ENCODE measurements at regions not wholly inside any gene's neighbourhood (a gene's known extent, or its start where the extent isn't known, plus 50 kb on each side); places are given as distances from the start of the nearest gene placed in this dataset.

DNA sequence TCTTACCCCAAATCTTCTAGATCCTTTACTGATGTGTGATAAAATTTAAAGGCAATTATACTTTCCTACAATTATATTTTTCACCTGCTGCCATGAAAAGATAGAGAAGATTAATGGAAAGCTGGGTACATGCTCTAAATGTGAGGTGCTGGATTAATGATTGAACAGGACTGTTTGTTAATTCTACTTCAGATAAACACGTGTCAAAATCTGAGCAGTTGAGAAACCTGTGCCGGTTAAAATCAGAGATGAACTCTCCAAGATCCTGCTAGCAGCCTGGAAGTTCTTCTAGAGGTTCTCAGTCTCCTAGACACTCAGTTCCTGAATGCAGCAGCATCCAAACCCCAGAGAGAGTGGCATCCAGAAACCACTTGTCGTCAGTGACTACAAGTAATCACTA lies 69.2 kb downstream of the INHBA start:
- no peak for DNase-seq (ENCODE audit: low read depth)

GRCh38 chr7:41630741-41631140 lies 72.1 kb downstream of the INHBA start:
- no peak for DNase-seq (ENCODE audit: low read depth)

GRCh38 chr7:41629711-41630111 lies 73.2 kb downstream of the INHBA start:
- DNase-seq (ENCODE audit: low read depth) = no peak

DNA sequence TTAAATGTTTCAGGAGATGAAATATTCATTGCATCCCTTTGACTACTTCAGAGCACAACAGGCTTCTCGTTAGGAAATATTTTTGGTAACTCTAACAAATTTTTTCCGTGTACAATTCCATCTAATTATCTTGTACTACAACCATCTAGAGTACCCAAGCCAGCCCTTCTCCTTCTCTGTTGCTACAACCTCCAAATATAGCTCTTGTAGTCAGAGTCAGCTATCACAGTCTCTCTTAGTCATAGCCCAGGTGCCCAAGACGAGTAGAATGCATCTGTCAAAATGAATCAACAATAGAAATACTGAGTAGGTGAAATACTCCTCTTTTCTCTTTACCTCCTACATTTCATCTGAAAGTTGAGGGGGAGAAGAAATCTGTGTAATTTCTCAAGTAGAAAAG lies 74.0 kb downstream of the INHBA start:
- DNase-seq (ENCODE audit: low read depth) = peak; percentile 32

DNA sequence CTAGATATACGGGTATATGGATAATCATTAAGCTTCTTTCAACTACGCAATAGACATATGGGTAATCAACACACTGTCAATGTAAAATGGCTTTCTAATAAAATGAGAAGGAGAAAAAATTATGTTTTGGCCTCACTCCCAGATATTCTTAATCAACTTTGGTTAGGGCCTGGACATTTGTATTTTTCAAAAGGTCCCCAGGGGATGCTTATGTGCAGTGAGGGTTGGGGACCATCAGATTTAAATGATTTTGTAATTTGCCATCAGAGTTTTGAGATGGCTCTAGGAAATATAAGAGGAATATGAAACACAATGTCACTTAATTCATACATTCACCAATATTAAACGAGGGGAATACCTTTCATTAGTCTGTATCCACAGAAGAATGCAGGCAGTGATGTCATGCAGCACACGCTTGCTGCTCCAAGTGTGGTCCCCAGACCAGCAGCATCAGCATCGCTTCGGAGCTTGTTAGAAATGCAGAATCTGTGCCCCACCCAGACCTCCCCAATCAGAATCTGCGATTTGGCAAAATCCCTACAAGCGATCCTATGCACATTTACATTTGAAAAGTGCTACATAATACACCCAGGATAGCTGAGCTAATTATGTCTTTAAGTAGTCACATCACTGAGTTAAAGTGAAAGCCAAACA lies 75.1 kb downstream of the INHBA start:
- no peak for DNase-seq (ENCODE audit: low read depth)

- DNase-seq (ENCODE audit: low read depth) = no peak
Observed at GRCh38 chr7:41624818-41625217, 78.1 kb downstream of the INHBA start.

- no peak for DNase-seq (ENCODE audit: low read depth)
Observed at GRCh38 chr7:41621953-41622831, 80.7 kb downstream of the INHBA start.

GRCh38 chr7:41617987-41618386 lies 84.9 kb downstream of the INHBA start:
- no peak for DNase-seq (ENCODE audit: low read depth)

DNA sequence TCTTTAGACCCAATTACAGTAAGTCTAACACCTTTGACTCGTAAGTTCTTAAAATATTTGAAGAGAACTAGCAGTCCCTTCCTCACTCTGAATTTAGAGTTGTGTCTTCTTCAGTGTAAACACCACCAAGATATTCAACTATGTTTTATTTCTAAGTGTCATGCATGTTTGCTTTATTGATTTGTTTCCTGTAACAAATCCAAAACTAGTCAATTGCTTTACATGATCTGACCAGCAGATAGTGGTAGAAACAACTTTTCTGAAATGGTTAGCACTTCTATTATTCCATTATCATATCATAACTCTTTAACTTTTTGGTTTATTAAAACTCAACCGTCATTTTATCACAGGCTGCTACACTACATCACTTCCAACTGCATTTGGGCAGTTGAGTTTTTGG lies 90.1 kb downstream of the INHBA start:
- DNase-seq (ENCODE audit: low read depth) = no peak

- DNase-seq (ENCODE audit: low read depth) = no peak
Observed at GRCh38 chr7:41612386-41612785, 90.5 kb downstream of the INHBA start.

DNA sequence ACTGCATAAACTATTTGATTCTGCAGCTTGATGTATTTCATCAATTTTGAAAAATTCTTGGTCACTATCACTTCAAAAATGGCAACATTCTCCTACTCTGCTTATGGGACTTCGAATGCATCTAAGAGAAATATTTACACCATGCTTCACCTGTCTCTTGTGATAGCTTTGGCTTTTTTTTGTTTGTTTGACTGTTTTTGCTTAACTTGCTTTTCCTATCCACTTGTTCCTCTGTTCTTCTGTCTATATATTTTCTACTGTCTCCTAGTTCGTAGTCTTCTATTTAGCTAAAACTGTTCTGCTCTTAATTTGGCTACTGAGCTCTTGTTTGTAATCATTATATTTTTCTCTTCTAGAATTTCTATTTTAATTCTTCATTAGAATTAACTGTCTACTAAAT lies 94.4 kb downstream of the INHBA start:
- no peak for DNase-seq (ENCODE audit: low read depth)

DNA sequence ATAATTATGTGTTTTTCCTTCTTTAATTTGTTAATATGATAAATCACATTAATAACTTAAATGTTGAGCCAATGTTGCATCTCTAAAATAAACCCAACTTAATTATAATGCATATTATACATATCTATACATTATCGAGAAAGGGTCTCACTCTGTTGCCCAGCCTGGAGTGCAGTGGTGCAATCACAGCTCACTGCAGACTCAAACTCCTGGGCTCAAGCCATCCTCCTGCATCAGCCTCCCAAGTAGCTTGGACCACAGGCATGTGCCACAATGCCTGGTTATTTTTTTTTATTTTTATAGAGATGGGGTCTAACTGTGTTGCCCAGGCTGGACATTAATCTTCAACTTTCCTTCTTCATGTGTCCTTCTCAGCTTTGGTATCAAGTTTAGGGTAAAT lies 98.9 kb downstream of the INHBA start:
- DNase-seq (ENCODE audit: low read depth) = no peak

DNA sequence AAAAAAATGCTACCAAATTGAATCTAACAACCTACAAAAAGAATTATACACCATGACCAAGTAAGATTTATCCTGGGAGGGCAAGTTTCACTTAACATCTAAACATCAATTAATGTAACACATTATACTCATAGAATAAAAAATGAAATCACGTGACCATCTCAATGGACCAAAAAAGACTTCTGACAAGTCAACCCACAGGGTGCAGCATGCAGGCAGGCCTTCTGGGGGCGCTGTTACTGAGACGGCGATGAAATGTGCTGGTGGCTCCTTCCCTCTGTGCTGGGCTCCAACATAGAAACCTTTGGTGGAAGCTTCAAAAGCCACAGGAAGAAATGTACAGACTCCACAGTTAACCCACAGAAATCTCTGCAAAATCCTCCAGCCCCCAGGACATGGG lies 103.1 kb downstream of the INHBA start:
- no peak for DNase-seq (ENCODE audit: low read depth)

GRCh38 chr7:41592794-41593193 lies 110.1 kb downstream of the INHBA start:
- no peak for DNase-seq (ENCODE audit: low read depth)

DNA sequence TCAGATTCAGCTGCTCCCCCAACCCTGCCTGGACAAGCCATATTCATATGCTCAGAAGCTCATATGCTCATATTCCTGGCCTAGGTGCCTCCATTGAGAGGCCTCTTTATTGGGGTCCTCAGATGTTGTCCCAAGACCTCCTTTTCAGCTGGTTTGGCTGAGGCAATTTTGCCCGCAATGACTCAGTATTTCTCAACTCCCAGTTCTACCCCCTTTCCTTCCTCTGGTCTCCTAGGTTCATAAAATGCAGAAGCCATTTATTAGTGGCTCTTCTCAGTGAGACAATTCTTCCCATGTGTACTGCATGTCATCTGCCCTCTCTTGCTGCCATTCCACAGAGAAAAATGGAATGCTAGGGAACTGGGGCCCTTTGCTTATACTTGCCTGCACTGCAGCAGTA lies 110.7 kb downstream of the INHBA start:
- DNase-seq (ENCODE audit: low read depth) = no peak

- no peak for DNase-seq (ENCODE audit: low read depth)
Observed at GRCh38 chr7:41590986-41591385, 111.9 kb downstream of the INHBA start.

- DNase-seq (ENCODE audit: low read depth) = no peak
Observed at GRCh38 chr7:41588341-41588740, 114.5 kb downstream of the INHBA start.

DNA sequence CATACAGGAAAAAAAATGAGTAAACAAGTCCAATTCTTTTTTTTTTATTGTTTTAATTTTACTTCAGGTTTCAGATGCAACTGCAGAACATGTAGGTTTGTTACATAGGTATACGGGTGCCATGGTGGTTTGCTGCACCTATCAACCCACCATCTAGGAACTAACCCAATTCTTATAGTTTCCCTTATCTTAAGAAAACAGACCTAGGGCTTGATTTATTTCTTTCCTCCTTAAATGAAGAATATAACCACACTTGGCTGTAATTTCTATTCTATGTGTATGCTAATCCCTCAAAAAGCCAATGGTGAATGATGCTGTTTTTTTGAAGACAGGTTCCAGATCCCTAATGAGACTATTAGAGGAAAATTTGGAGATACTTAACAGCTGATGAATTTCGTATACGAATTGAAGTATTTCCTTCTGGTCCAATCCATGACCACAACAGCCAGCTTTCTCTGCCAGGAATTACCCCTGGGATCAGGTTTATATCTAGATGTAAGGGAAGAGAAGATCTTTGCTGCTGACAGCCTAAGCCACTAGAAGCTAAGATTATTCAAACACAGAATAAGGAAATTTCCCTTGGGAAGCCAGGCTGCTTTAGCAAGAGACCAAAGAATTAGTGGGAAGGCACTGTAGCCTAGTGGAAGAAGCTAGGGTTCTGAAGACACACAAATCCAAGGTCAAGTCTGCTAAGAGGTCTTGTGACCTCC lies 115.8 kb downstream of the INHBA start:
- DNase-seq (ENCODE audit: low read depth) = no peak

- DNase-seq (ENCODE audit: low read depth) = no peak
Observed at GRCh38 chr7:41584746-41585145, 118.1 kb downstream of the INHBA start.

GRCh38 chr7:41582116-41582515 lies 120.8 kb downstream of the INHBA start:
- no peak for DNase-seq (ENCODE audit: low read depth)

- no peak for DNase-seq (ENCODE audit: low read depth)
Observed at GRCh38 chr7:41581041-41581440, 121.8 kb downstream of the INHBA start.

Data from HT1080 (cell line).